HepG2 (cell line): ENCODE measurements at regions not wholly inside any gene's neighbourhood (a gene's known extent, or its start where the extent isn't known, plus 50 kb on each side); places are given as distances from the start of the nearest gene placed in this dataset.

Source experiments
- FOSL2 ChIP-seq: sonication (generic); formaldehyde crosslinking; IDR thresholded peaks from 2 replicates; pipeline ENCODE4 v1.4.0; 2020; ENCODE audit warnings: missing genetic modification reagents
- FOXA1 ChIP-seq, 2 experiments: fragments of 450-650 bp in 1 of 2; sonication (generic) in 1 of 2; formaldehyde crosslinking in 1 of 2; IDR thresholded peaks; 2 replicates each; pipeline versions ENCODE4 v1.4.0 to v1.6.1; 2016 to 2020; ENCODE audit warnings: missing genetic modification reagents in 1 of 2
- JUNB ChIP-seq: sonication (generic); formaldehyde crosslinking; IDR thresholded peaks from 2 replicates; pipeline ENCODE4 v1.8.0; 2022; ENCODE audit warnings: missing genetic modification reagents, mild to moderate bottlenecking, borderline replicate concordance
- KMT2B ChIP-seq: IDR thresholded peaks from 2 replicates; pipeline ENCODE4 v1.6.1; 2016; ENCODE audit warnings: missing genetic modification reagents, missing compliant biosample characterization
- MBD4 ChIP-seq: IDR thresholded peaks from 2 replicates; pipeline ENCODE4 v1.6.1; 2012; ENCODE audit warnings: low read length, inconsistent platforms, borderline replicate concordance
- MIER3 ChIP-seq: IDR thresholded peaks from 2 replicates; pipeline ENCODE4 v1.6.1; 2016; ENCODE audit warnings: missing compliant biosample characterization, borderline replicate concordance
- NFATC3 ChIP-seq: sonication (generic); formaldehyde crosslinking; IDR thresholded peaks from 2 replicates; pipeline ENCODE4 v1.5.1; 2020; ENCODE audit warnings: mild to moderate bottlenecking, missing genetic modification reagents
- NKX3-1 ChIP-seq: sonication (generic); formaldehyde crosslinking; IDR thresholded peaks from 2 replicates; pipeline ENCODE4 v1.5.0; 2020; ENCODE audit warnings: missing genetic modification reagents
- PHF8 ChIP-seq: sonication (generic); formaldehyde crosslinking; IDR thresholded peaks from 2 replicates; pipeline ENCODE4 v1.5.0; 2020; ENCODE audit warnings: missing genetic modification reagents
- POGZ ChIP-seq: sonication (generic); formaldehyde crosslinking; IDR thresholded peaks from 2 replicates; pipeline ENCODE4 v1.4.0; 2020; ENCODE audit warnings: mild to moderate bottlenecking, missing genetic modification reagents
- RBAK ChIP-seq: sonication (generic); formaldehyde crosslinking; IDR thresholded peaks from 2 replicates; pipeline ENCODE4 v1.5.1; 2020; ENCODE audit warnings: mild to moderate bottlenecking, missing genetic modification reagents
- RBFOX2 ChIP-seq: fragments of 200-400 bp; formaldehyde crosslinking; IDR thresholded peaks from 2 replicates; pipeline ENCODE4 v1.6.1; 2017; ENCODE audit warnings: low read depth, mild to moderate bottlenecking, low read length
- SALL1 ChIP-seq: sonication (generic); formaldehyde crosslinking; IDR thresholded peaks from 2 replicates; pipeline ENCODE4 v1.8.0; 2022; ENCODE audit warnings: mild to moderate bottlenecking, missing genetic modification reagents
- SATB2 ChIP-seq: sonication (generic); formaldehyde crosslinking; IDR thresholded peaks from 2 replicates; pipeline ENCODE4 v1.5.0; 2020; ENCODE audit warnings: missing genetic modification reagents
- WIZ ChIP-seq: sonication (generic); formaldehyde crosslinking; IDR thresholded peaks from 2 replicates; pipeline ENCODE4 v1.5.1; 2020; ENCODE audit warnings: mild to moderate bottlenecking, missing genetic modification reagents
- ZBTB21 ChIP-seq: sonication (generic); formaldehyde crosslinking; IDR thresholded peaks from 2 replicates; pipeline ENCODE4 v1.4.0; 2020; ENCODE audit warnings: missing genetic modification reagents
- ZC3H13 ChIP-seq: sonication (generic); formaldehyde crosslinking; IDR thresholded peaks from 2 replicates; pipeline ENCODE4 v1.8.1; 2023; ENCODE audit warnings: mild to moderate bottlenecking, missing genetic modification reagents, moderate library complexity
- ZFP91 ChIP-seq: sonication (generic); formaldehyde crosslinking; IDR thresholded peaks from 2 replicates; pipeline ENCODE4 v1.9.0; 2022; ENCODE audit warnings: missing genetic modification reagents, mild to moderate bottlenecking, borderline replicate concordance
- ZNF124 ChIP-seq: sonication (generic); formaldehyde crosslinking; IDR thresholded peaks from 2 replicates; pipeline ENCODE4 v1.4.0; 2020; ENCODE audit warnings: missing genetic modification reagents
- ZNF276 ChIP-seq: sonication (generic); formaldehyde crosslinking; IDR thresholded peaks from 2 replicates; pipeline ENCODE4 v1.4.0; 2020; ENCODE audit warnings: mild to moderate bottlenecking, low read depth, missing genetic modification reagents
- ZNF3 ChIP-seq: IDR thresholded peaks from 2 replicates; pipeline ENCODE4 v1.7.0; 2017; ENCODE audit warnings: inconsistent platforms
- ZNF30 ChIP-seq: sonication (generic); formaldehyde crosslinking; IDR thresholded peaks from 2 replicates; pipeline ENCODE4 v1.5.0; 2020; ENCODE audit warnings: mild to moderate bottlenecking, missing genetic modification reagents
- ZNF383 ChIP-seq: sonication (generic); formaldehyde crosslinking; IDR thresholded peaks from 2 replicates; pipeline ENCODE4 v1.4.0; 2020; ENCODE audit warnings: missing genetic modification reagents, mild to moderate bottlenecking, borderline replicate concordance
- ZNF451 ChIP-seq: sonication (generic); formaldehyde crosslinking; IDR thresholded peaks from 2 replicates; pipeline ENCODE4 v1.5.0; 2020; ENCODE audit warnings: mild to moderate bottlenecking, missing genetic modification reagents
- ZNF510 ChIP-seq: sonication (generic); formaldehyde crosslinking; IDR thresholded peaks from 2 replicates; pipeline ENCODE4 v1.4.0; 2020; ENCODE audit warnings: low read depth, mild to moderate bottlenecking, missing genetic modification reagents
- ZNF747 ChIP-seq: sonication (generic); formaldehyde crosslinking; IDR thresholded peaks from 2 replicates; pipeline ENCODE4 v1.8.1; 2023; ENCODE audit warnings: missing genetic modification reagents, mild to moderate bottlenecking, borderline replicate concordance
- ZNF782 ChIP-seq: sonication (generic); formaldehyde crosslinking; IDR thresholded peaks from 2 replicates; pipeline ENCODE4 v1.4.0; 2020; ENCODE audit warnings: missing genetic modification reagents, mild to moderate bottlenecking, borderline replicate concordance
- ZNF841 ChIP-seq: sonication (generic); formaldehyde crosslinking; IDR thresholded peaks from 2 replicates; pipeline ENCODE4 v1.8.1; 2023; ENCODE audit warnings: missing genetic modification reagents, borderline replicate concordance
- ZSCAN20 ChIP-seq: sonication (generic); formaldehyde crosslinking; IDR thresholded peaks from 2 replicates; pipeline ENCODE4 v1.4.0; 2020; ENCODE audit warnings: missing genetic modification reagents, mild to moderate bottlenecking, borderline replicate concordance

- TF ChIP-seq ZNF747 (CRISPR knock-in tag): no peak
- TF ChIP-seq KMT2B (CRISPR knock-in tag): no peak; the same call in 1 of the 2 replicates
- no peak for TF ChIP-seq MBD4
- TF ChIP-seq ZNF451 (CRISPR knock-in tag): no peak
- TF ChIP-seq JUNB (CRISPR knock-in tag): no peak
- peak; percentile 70 for TF ChIP-seq ZNF510 (CRISPR knock-in tag)
- peak; percentile 69; the same call in 1 of the 2 replicates for TF ChIP-seq ZNF276 (CRISPR knock-in tag)
- TF ChIP-seq WIZ (CRISPR knock-in tag): no peak
- 0 out of 2 replicates have a peak, but pooled peaks have one; percentile 17 for TF ChIP-seq RBFOX2
- TF ChIP-seq ZC3H13: no peak; the same call in 1 of the 2 replicates
- no peak for TF ChIP-seq NFATC3 (CRISPR knock-in tag)
- TF ChIP-seq MIER3 (CRISPR knock-in tag): no peak
- TF ChIP-seq ZNF3 (CRISPR knock-in tag): no peak; the same call in 1 of the 2 replicates
- TF ChIP-seq PHF8 (CRISPR knock-in tag): peak; percentile 34; the same call in 1 of the 2 replicates
- peak; percentile 83 for TF ChIP-seq SALL1
- TF ChIP-seq SATB2: no peak; the same call in 1 of the 2 replicates
- TF ChIP-seq NKX3-1 (CRISPR knock-in tag): peak; percentile 28; the same call in 1 of the 2 replicates
- peak; percentile 82 for TF ChIP-seq POGZ (CRISPR knock-in tag)
- no peak for TF ChIP-seq ZBTB21
- no peak for TF ChIP-seq ZNF841
- TF ChIP-seq ZSCAN20 (CRISPR knock-in tag): 0 out of 2 replicates have a peak, but pooled peaks have one; percentile 37
- TF ChIP-seq ZNF30: 0 out of 2 replicates have a peak, but pooled peaks have one; percentile 59
- TF ChIP-seq ZNF124 (CRISPR knock-in tag): peak; percentile 21; the same call in 1 of the 2 replicates
- peak; percentile 67 for TF ChIP-seq ZFP91 (CRISPR knock-in tag)
- TF ChIP-seq RBAK (CRISPR knock-in tag): no peak; the same call in 1 of the 2 replicates
- no peak; the same call in 1 of the 2 replicates for TF ChIP-seq FOXA1 (IDR thresholded peaks at IDR 0.05)
- TF ChIP-seq FOXA1 (CRISPR knock-in tag; IDR thresholded peaks at IDR 0.05): peak; percentile 95
- no peak; the same call in 1 of the 2 replicates for TF ChIP-seq ZNF782 (CRISPR knock-in tag)
- no peak for TF ChIP-seq ZNF383 (CRISPR knock-in tag)
- peak; percentile 80 for TF ChIP-seq FOSL2 (CRISPR knock-in tag)
Measured at GRCh38 chr6:1230689-1231605, 81.0 kb upstream of the FOXQ1 start (continued).
